MCF 10A (cell line): ENCODE measurements at regions not wholly inside any gene's neighbourhood (a gene's known extent, or its start where the extent isn't known, plus 50 kb on each side); places are given as distances from the start of the nearest gene placed in this dataset.

Source experiments
- BruUV-seq: library from RNA; stranded (reverse); fragments of 400-500 nt; replicated peaks from 2 replicates; lab custom pipeline; 2021; lab: Mats Ljungman, UMichigan
- CTCF ChIA-PET: fragments of 300-600 bp; sonication (Branson Sonifier 250); formaldehyde crosslinking; extraction: SDS; loops from one replicate; lab custom pipeline; 2021; ENCODE audit warnings: antibody characterized with exemption, inconsistent platforms; lab: Yijun Ruan, JAX
- POLR2A ChIA-PET: fragments of 300-600, 350-650 bp; sonication (Branson Sonifier 250); formaldehyde crosslinking; extraction: SDS; loops from one replicate; lab custom pipeline; 2020; ENCODE audit warnings: antibody characterized with exemption, inconsistent platforms; lab: Yijun Ruan, JAX
- DNase-seq: peaks from one replicate; pipeline ENCODE4 v3.0.0-alpha.2; 2018; ENCODE audit not compliant: unreplicated experiment
- H3K27ac Mint-ChIP-seq: one replicate; pipeline ENCODE4 v1.8.0; 2022; ENCODE audit warnings: mild to moderate bottlenecking, low read depth, mixed read lengths; ENCODE audit not compliant: unreplicated experiment
- H3K27me3 Mint-ChIP-seq: one replicate; pipeline ENCODE4 v1.8.0; 2022; ENCODE audit warnings: mixed read lengths; ENCODE audit not compliant: insufficient read depth, unreplicated experiment
- H3K36me3 Mint-ChIP-seq: one replicate; pipeline ENCODE4 v1.8.0; 2022; ENCODE audit warnings: mild to moderate bottlenecking, moderate library complexity, mixed read lengths; ENCODE audit not compliant: insufficient read depth, unreplicated experiment
- H3K4me1 Mint-ChIP-seq: one replicate; pipeline ENCODE4 v1.8.0; 2022; ENCODE audit warnings: mixed read lengths; ENCODE audit not compliant: insufficient read depth, unreplicated experiment
- H3K4me3 Mint-ChIP-seq: one replicate; pipeline ENCODE4 v1.8.0; 2022; ENCODE audit warnings: mild to moderate bottlenecking, moderate library complexity, mixed read lengths; ENCODE audit not compliant: unreplicated experiment
- H3K9me3 Mint-ChIP-seq: one replicate; pipeline ENCODE4 v1.8.0; 2022; ENCODE audit warnings: mixed read lengths; ENCODE audit not compliant: unreplicated experiment
- CTCF ChIP-seq: fragments of 200-600 bp; IDR thresholded peaks from one replicate; pipeline ENCODE4 v1.8.0; 2022; ENCODE audit warnings: antibody characterized with exemption, mild to moderate bottlenecking; ENCODE audit not compliant: unreplicated experiment
- intact Hi-C: fragments of 100-400 bp; cut with micrococcal nuclease; formaldehyde crosslinking; loops from 2 replicates; pipeline ENCODE4 v1.14.1; 2022

- BruUV-seq = no TSS peak
- H3K27me3 Mint-ChIP-seq = peaks cover 89% of the 10 kb centered on the region
- H3K4me1 Mint-ChIP-seq = no peaks in the 10 kb centered on the region
- no peaks in the 10 kb centered on the region for H3K9me3 Mint-ChIP-seq
- no peak overlapping the region for H3K4me3 Mint-ChIP-seq
- no peak for DNase-seq
- ChIA-PET POLR2A (no interaction called here), CTCF (interaction anchor here (0.6 to 1.2 kb wide), 3 partner anchors 10 to 253 kb away, joined by 3 to 5 read pairs (median 3); no protein-coding TSS in a partner anchor)
- H3K27ac Mint-ChIP-seq = no peak overlapping the region
- no peak for TF ChIP-seq CTCF
- H3K36me3 Mint-ChIP-seq = no peaks in the 10 kb centered on the region
- intact Hi-C loops = no loop called here
Measured at GRCh38 chr2:23207871-23208270, 177.1 kb upstream of the KLHL29 start.

GRCh38 chr2:23208339-23208738, 176.6 kb upstream of the KLHL29 start:
- H3K27me3 Mint-ChIP-seq = peaks cover 89% of the 10 kb centered on the region
- POLR2A ChIA-PET = no interaction called here
- H3K27ac Mint-ChIP-seq = no peak overlapping the region
- no peaks in the 10 kb centered on the region for H3K4me1 Mint-ChIP-seq
- H3K9me3 Mint-ChIP-seq = no peaks in the 10 kb centered on the region
- CTCF ChIA-PET = interaction anchor here (0.6 to 2.3 kb wide), 5 partner anchors 9 to 252 kb away, joined by 3 to 8 read pairs (median 3); no protein-coding TSS in a partner anchor
- intact Hi-C loops = no loop called here
- BruUV-seq = no TSS peak
- no peak overlapping the region for H3K4me3 Mint-ChIP-seq
- H3K36me3 Mint-ChIP-seq = no peaks in the 10 kb centered on the region
- TF ChIP-seq CTCF = no peak
- no peak for DNase-seq

- Mint-ChIP-seq H3K27ac (no peak overlapping the region), H3K9me3 (no peaks in the 10 kb centered on the region), H3K4me3 (no peak overlapping the region), H3K36me3 (no peaks in the 10 kb centered on the region), H3K4me1 (no peaks in the 10 kb centered on the region), H3K27me3 (peaks cover 89% of the 10 kb centered on the region)
- intact Hi-C loops = no loop called here
- DNase-seq = no peak
- ChIA-PET POLR2A (no interaction called here), CTCF (interaction anchor here (0.6 to 2.3 kb wide), 2 partner anchors 10 to 142 kb away, joined by 3 to 8 read pairs; no protein-coding TSS in a partner anchor)
- BruUV-seq = no TSS peak
- TF ChIP-seq CTCF = no peak
Measured at GRCh38 chr2:23209059-23209458, 175.9 kb upstream of the KLHL29 start.

- H3K4me1 Mint-ChIP-seq = no peaks in the 10 kb centered on the region
- intact Hi-C loops = no loop called here
- no peaks in the 10 kb centered on the region for H3K36me3 Mint-ChIP-seq
- POLR2A ChIA-PET = no interaction called here
- no peak for DNase-seq
- CTCF ChIA-PET = no interaction called here
- no peak overlapping the region for H3K4me3 Mint-ChIP-seq
- no peaks in the 10 kb centered on the region for H3K9me3 Mint-ChIP-seq
- BruUV-seq = no TSS peak
- peaks cover 92% of the 10 kb centered on the region for H3K27me3 Mint-ChIP-seq
- no peak overlapping the region for H3K27ac Mint-ChIP-seq
- no peak for TF ChIP-seq CTCF
Measured at GRCh38 chr2:23211987-23212583, 172.9 kb upstream of the KLHL29 start.
